Coronary artery (tissue), 2 donors: ENCODE measurements at regions not wholly inside any gene's neighbourhood (a gene's known extent, or its start where the extent isn't known, plus 50 kb on each side); places are given as distances from the start of the nearest gene placed in this dataset.

Experiments used
- DNase-seq: peaks from one replicate; pipeline ENCODE4 v3.0.0-alpha.2; 2017; ENCODE audit warnings: low spot score
- H3K27ac ChIP-seq, 2 donors: fragments of 200-600 bp; sonication (generic); one replicate each; pipeline ENCODE4 v1.5.1; 2016 to 2019
- H3K4me3 ChIP-seq: fragments of 200-600 bp; sonication (generic); 2 replicates; pipeline ENCODE4 v1.5.1; 2016; ENCODE audit warnings: mild to moderate bottlenecking, moderate library complexity
- TF ChIP-seq, protein P1 (sequence below): fragments of 200-600 bp; sonication (generic); IDR thresholded peaks from one replicate; pipeline ENCODE4 v1.5.1; 2019; ENCODE audit warnings: antibody characterized with exemption

DNA sequence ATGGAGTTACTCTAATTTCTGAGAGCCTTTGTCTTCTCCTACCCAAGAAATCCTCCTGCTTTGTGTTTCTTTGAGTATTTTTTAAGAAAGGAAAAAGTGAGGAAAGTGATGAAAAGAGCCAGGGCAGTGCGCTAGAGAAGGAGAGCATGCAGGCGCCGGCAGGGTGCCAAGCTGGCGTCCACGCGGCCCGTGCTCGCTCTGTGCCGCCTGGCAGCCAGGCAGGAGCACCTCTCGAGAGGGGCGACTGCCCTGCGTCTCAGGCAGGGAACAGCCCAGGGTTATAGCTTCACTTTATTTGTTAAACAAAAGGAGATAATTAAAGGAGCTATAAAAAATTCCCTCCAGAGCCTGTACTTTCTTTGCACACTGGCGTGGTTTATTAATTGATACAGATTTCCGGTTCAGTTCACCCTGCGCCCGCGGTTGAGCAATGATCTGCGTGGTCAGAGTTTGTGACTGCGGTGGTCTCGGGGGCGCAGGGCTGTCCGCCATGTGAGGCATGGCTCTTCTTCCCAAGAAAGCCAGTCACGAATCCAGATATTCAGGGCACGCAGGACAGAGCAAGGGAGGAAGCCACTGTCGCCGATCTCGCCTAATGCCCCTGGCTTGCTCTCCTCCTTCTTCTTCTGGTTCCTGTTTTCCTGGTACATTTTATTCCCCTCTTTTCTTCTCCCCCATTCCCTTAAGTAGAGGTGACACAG lies 110.8 kb upstream of the PAQR3 start:
- H3K27ac ChIP-seq = no peak overlapping the region
- no peak for DNase-seq
- no peak overlapping the region for H3K4me3 ChIP-seq
- TF ChIP-seq, protein P1, sequence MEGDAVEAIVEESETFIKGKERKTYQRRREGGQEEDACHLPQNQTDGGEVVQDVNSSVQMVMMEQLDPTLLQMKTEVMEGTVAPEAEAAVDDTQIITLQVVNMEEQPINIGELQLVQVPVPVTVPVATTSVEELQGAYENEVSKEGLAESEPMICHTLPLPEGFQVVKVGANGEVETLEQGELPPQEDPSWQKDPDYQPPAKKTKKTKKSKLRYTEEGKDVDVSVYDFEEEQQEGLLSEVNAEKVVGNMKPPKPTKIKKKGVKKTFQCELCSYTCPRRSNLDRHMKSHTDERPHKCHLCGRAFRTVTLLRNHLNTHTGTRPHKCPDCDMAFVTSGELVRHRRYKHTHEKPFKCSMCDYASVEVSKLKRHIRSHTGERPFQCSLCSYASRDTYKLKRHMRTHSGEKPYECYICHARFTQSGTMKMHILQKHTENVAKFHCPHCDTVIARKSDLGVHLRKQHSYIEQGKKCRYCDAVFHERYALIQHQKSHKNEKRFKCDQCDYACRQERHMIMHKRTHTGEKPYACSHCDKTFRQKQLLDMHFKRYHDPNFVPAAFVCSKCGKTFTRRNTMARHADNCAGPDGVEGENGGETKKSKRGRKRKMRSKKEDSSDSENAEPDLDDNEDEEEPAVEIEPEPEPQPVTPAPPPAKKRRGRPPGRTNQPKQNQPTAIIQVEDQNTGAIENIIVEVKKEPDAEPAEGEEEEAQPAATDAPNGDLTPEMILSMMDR = no peak

GRCh38 chr4:79048878-79049277 lies 109.6 kb upstream of the PAQR3 start:
- no peak overlapping the region for H3K4me3 ChIP-seq
- DNase-seq = no peak
- TF ChIP-seq, protein P1 = no peak
- no peak overlapping the region for H3K27ac ChIP-seq

DNA sequence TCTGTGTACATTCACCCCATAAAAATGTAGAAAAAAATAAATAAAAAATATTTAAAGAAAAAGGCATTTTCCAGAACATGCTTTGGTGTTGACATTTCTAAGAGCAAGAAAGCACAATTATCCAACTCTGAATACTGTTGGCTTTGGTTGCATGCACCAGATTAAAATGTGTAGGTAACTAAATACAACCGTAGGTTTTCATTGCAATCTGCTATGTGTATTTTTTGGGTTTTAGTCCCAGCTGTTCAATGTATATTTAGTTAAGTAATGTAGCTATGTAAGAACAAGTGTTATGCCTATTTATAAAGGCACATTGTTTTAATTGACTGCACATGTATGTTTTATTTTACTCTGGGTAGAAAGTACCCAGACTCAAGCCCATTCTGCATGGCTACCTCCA lies 108.1 kb upstream of the PAQR3 start:
- H3K27ac ChIP-seq = no peak overlapping the region
- no peak overlapping the region for H3K4me3 ChIP-seq
- no peak for DNase-seq
- TF ChIP-seq, protein P1 = no peak

- TF ChIP-seq, protein P1 = no peak
- no peak overlapping the region for H3K27ac ChIP-seq
- no peak for DNase-seq
- no peak overlapping the region for H3K4me3 ChIP-seq
Measured at GRCh38 chr4:79046016-79046592, 106.9 kb upstream of the PAQR3 start.

DNA sequence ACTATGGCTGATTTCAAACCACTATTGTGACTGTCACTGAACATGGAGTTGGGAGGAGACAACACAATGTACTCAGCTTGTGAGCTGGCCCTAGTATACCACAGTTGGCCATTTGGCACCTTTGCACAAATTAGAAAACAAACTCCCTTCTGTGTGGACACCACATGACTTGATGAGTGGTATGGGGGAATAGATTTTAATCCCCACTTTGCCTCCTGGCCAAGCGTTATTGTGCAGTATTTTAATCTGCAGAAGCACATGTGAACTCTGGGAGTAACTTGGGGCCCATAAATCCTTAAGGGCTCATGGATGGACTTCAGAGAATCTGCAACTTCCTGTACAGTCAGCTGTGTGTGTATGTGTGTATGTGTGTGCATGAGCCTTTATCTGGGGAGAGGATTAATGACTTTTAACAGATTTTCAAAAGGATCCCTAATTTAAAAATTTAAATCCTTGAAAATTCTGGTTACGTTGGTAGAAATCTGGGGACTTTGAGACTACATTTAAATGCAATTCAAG lies 105.0 kb upstream of the PAQR3 start:
- no peak overlapping the region for H3K4me3 ChIP-seq
- DNase-seq = no peak
- TF ChIP-seq, protein P1 = no peak
- no peak overlapping the region for H3K27ac ChIP-seq

- Histone ChIP-seq H3K4me3 (no peak overlapping the region), H3K27ac (no peak overlapping the region)
- TF ChIP-seq, protein P1 = no peak
- no peak for DNase-seq
Measured at GRCh38 chr4:79043138-79043537, 103.9 kb upstream of the PAQR3 start.
